Activated naive CD8-positive, alpha-beta T cell treated with anti-CD3 and anti-CD28 coated beads, Interleukin-2, amount 10 ng/mL, durations not matched to agents 7 days and 5 days (primary cell): ENCODE measurements at regions not wholly inside any gene's neighbourhood (a gene's known extent, or its start where the extent isn't known, plus 50 kb on each side); places are given as distances from the start of the nearest gene placed in this dataset.

Experiments used
- ATAC-seq: fragments of 150-1000 bp; cut with Tn5 transposase; one replicate; pipeline ENCODE4 v1.10.0; 2021; ENCODE audit warnings: low read depth, moderate library complexity
- POLR2A ChIA-PET: fragments of 350-600 bp; sonication (Branson Sonifier 250); formaldehyde crosslinking; loops from one replicate; lab custom pipeline; 2021; ENCODE audit warnings: antibody characterized with exemption; lab: Charles Lee
- DNase-seq: peaks from one replicate; pipeline ENCODE4 v3.0.0; 2021
- H3K27ac Mint-ChIP-seq: one replicate; pipeline ENCODE4 v1.8.0; 2022; ENCODE audit warnings: mild to moderate bottlenecking, mixed read lengths
- H3K27me3 Mint-ChIP-seq: one replicate; pipeline ENCODE4 v1.8.0; 2022; ENCODE audit warnings: mild to moderate bottlenecking, moderate library complexity, mixed read lengths
- H3K36me3 Mint-ChIP-seq: one replicate; pipeline ENCODE4 v1.8.0; 2021; ENCODE audit warnings: mild to moderate bottlenecking, mixed read lengths
- H3K4me1 Mint-ChIP-seq: one replicate; pipeline ENCODE4 v1.8.0; 2021; ENCODE audit warnings: mixed read lengths
- H3K4me3 Mint-ChIP-seq: one replicate; pipeline ENCODE4 v1.8.0; 2022; ENCODE audit warnings: mild to moderate bottlenecking, moderate library complexity, mixed read lengths
- H3K9me3 Mint-ChIP-seq: one replicate; pipeline ENCODE4 v1.8.0; 2021; ENCODE audit warnings: mixed read lengths

- Mint-ChIP-seq H3K4me1 (no peaks in the 10 kb centered on the region), H3K36me3 (no peaks in the 10 kb centered on the region), H3K27me3 (no peaks in the 10 kb centered on the region), H3K9me3 (no peaks in the 10 kb centered on the region), H3K4me3 (no peak overlapping the region), H3K27ac (no peak overlapping the region)
- DNase-seq: no peak
- POLR2A ChIA-PET: no interaction called here
- no peak for ATAC-seq
Observed at GRCh38 chr16:48885471-48885870, 275.5 kb upstream of the N4BP1 start.

GRCh38 chr16:48881272-48881671, 271.3 kb upstream of the N4BP1 start:
- Mint-ChIP-seq H3K36me3 (no peaks in the 10 kb centered on the region), H3K27ac (no peak overlapping the region), H3K4me3 (no peak overlapping the region), H3K4me1 (no peaks in the 10 kb centered on the region), H3K9me3 (no peaks in the 10 kb centered on the region), H3K27me3 (no peaks in the 10 kb centered on the region)
- POLR2A ChIA-PET: no interaction called here
- ATAC-seq (no peak), DNase-seq (no peak)

- no peak for ATAC-seq
- H3K36me3 Mint-ChIP-seq: no peaks in the 10 kb centered on the region
- H3K27me3 Mint-ChIP-seq: no peaks in the 10 kb centered on the region
- no peaks in the 10 kb centered on the region for H3K9me3 Mint-ChIP-seq
- no peaks in the 10 kb centered on the region for H3K4me1 Mint-ChIP-seq
- H3K4me3 Mint-ChIP-seq: no peak overlapping the region
- no peak for DNase-seq
- POLR2A ChIA-PET: no interaction called here
- H3K27ac Mint-ChIP-seq: no peak overlapping the region
Observed at GRCh38 chr16:48879223-48880122, 269.5 kb upstream of the N4BP1 start.

- Mint-ChIP-seq H3K9me3 (no peaks in the 10 kb centered on the region), H3K4me3 (no peak overlapping the region), H3K4me1 (no peaks in the 10 kb centered on the region), H3K27ac (no peak overlapping the region), H3K36me3 (no peaks in the 10 kb centered on the region), H3K27me3 (no peaks in the 10 kb centered on the region)
- POLR2A ChIA-PET: no interaction called here
- DNase-seq (no peak), ATAC-seq (no peak)
Observed at GRCh38 chr16:48877946-48878345, 268.0 kb upstream of the N4BP1 start.

GRCh38 chr16:48870141-48870540, 260.2 kb upstream of the N4BP1 start:
- ATAC-seq: no peak
- POLR2A ChIA-PET: no interaction called here

GRCh38 chr16:48865520-48865919, 255.5 kb upstream of the N4BP1 start:
- no peak for ATAC-seq
- H3K36me3 Mint-ChIP-seq: no peaks in the 10 kb centered on the region
- H3K27me3 Mint-ChIP-seq: no peaks in the 10 kb centered on the region
- no peak for DNase-seq
- H3K27ac Mint-ChIP-seq: no peak overlapping the region
- peaks cover 4% of the 10 kb centered on the region for H3K9me3 Mint-ChIP-seq
- POLR2A ChIA-PET: no interaction called here
- H3K4me1 Mint-ChIP-seq: no peaks in the 10 kb centered on the region
- no peak overlapping the region for H3K4me3 Mint-ChIP-seq

More at GRCh38 chr16:48870141-48870540, 260.2 kb upstream of the N4BP1 start:
- no peaks in the 10 kb centered on the region for H3K4me1 Mint-ChIP-seq
- no peak overlapping the region for H3K4me3 Mint-ChIP-seq
- no peak for DNase-seq
- H3K27me3 Mint-ChIP-seq: no peaks in the 10 kb centered on the region
- H3K36me3 Mint-ChIP-seq: no peaks in the 10 kb centered on the region
- no peak overlapping the region for H3K27ac Mint-ChIP-seq
- peaks cover 1% of the 10 kb centered on the region for H3K9me3 Mint-ChIP-seq

- no peak for ATAC-seq
- Mint-ChIP-seq H3K36me3 (no peaks in the 10 kb centered on the region), H3K4me1 (no peaks in the 10 kb centered on the region), H3K9me3 (peaks cover 4% of the 10 kb centered on the region), H3K27ac (no peak overlapping the region), H3K4me3 (no peak overlapping the region), H3K27me3 (no peaks in the 10 kb centered on the region)
- DNase-seq: no peak
- POLR2A ChIA-PET: no interaction called here
Observed at GRCh38 chr16:48864055-48864454, 254.1 kb upstream of the N4BP1 start.

GRCh38 chr16:48862087-48862532, 252.1 kb upstream of the N4BP1 start:
- H3K27me3 Mint-ChIP-seq: peaks cover 4% of the 10 kb centered on the region
- no peaks in the 10 kb centered on the region for H3K36me3 Mint-ChIP-seq
- ATAC-seq: no peak
- peaks cover 4% of the 10 kb centered on the region for H3K9me3 Mint-ChIP-seq
- POLR2A ChIA-PET: no interaction called here
- H3K27ac Mint-ChIP-seq: no peak overlapping the region
- no peak for DNase-seq
- H3K4me3 Mint-ChIP-seq: no peak overlapping the region
- H3K4me1 Mint-ChIP-seq: no peaks in the 10 kb centered on the region

- H3K4me1 Mint-ChIP-seq: no peaks in the 10 kb centered on the region
- no peak overlapping the region for H3K27ac Mint-ChIP-seq
- DNase-seq (no peak), ATAC-seq (no peak)
- POLR2A ChIA-PET: no interaction called here
- no peaks in the 10 kb centered on the region for H3K36me3 Mint-ChIP-seq
- peaks cover 6% of the 10 kb centered on the region for H3K27me3 Mint-ChIP-seq
- peaks cover 4% of the 10 kb centered on the region for H3K9me3 Mint-ChIP-seq
- H3K4me3 Mint-ChIP-seq: no peak overlapping the region
Observed at GRCh38 chr16:48860341-48860740, 250.4 kb upstream of the N4BP1 start.

- POLR2A ChIA-PET: no interaction called here
- Mint-ChIP-seq H3K9me3 (no peaks in the 10 kb centered on the region), H3K4me3 (no peak overlapping the region), H3K27ac (no peak overlapping the region), H3K4me1 (no peaks in the 10 kb centered on the region), H3K36me3 (no peaks in the 10 kb centered on the region), H3K27me3 (peaks cover 3% of the 10 kb centered on the region)
- no peak for ATAC-seq
- DNase-seq: no peak
Observed at GRCh38 chr16:48852951-48853350, 243.0 kb upstream of the N4BP1 start.

GRCh38 chr16:48852458-48852857, 242.5 kb upstream of the N4BP1 start:
- H3K4me3 Mint-ChIP-seq: no peak overlapping the region
- DNase-seq (no peak), ATAC-seq (no peak)
- peaks cover 2% of the 10 kb centered on the region for H3K27me3 Mint-ChIP-seq
- H3K4me1 Mint-ChIP-seq: no peaks in the 10 kb centered on the region
- H3K36me3 Mint-ChIP-seq: no peaks in the 10 kb centered on the region
- no peak overlapping the region for H3K27ac Mint-ChIP-seq
- POLR2A ChIA-PET: no interaction called here
- no peaks in the 10 kb centered on the region for H3K9me3 Mint-ChIP-seq

- Mint-ChIP-seq H3K4me3 (no peak overlapping the region), H3K9me3 (no peaks in the 10 kb centered on the region), H3K4me1 (no peaks in the 10 kb centered on the region), H3K36me3 (no peaks in the 10 kb centered on the region), H3K27me3 (no peaks in the 10 kb centered on the region), H3K27ac (no peak overlapping the region)
- POLR2A ChIA-PET: no interaction called here
- ATAC-seq (no peak), DNase-seq (no peak)
Observed at GRCh38 chr16:48850097-48850770, 240.3 kb upstream of the N4BP1 start.

GRCh38 chr16:48846277-48846676, 236.3 kb upstream of the N4BP1 start:
- H3K27me3 Mint-ChIP-seq: no peaks in the 10 kb centered on the region
- H3K27ac Mint-ChIP-seq: no peak overlapping the region
- H3K4me3 Mint-ChIP-seq: no peak overlapping the region
- H3K36me3 Mint-ChIP-seq: no peaks in the 10 kb centered on the region
- DNase-seq (no peak), ATAC-seq (no peak)
- H3K9me3 Mint-ChIP-seq: no peaks in the 10 kb centered on the region
- H3K4me1 Mint-ChIP-seq: no peaks in the 10 kb centered on the region
- POLR2A ChIA-PET: no interaction called here

- H3K9me3 Mint-ChIP-seq: no peaks in the 10 kb centered on the region
- H3K36me3 Mint-ChIP-seq: no peaks in the 10 kb centered on the region
- DNase-seq (no peak), ATAC-seq (no peak)
- POLR2A ChIA-PET: no interaction called here
- H3K27me3 Mint-ChIP-seq: no peaks in the 10 kb centered on the region
- H3K27ac Mint-ChIP-seq: no peak overlapping the region
- no peaks in the 10 kb centered on the region for H3K4me1 Mint-ChIP-seq
- no peak overlapping the region for H3K4me3 Mint-ChIP-seq
Observed at GRCh38 chr16:48845261-48845660, 235.3 kb upstream of the N4BP1 start.
